SK-N-SH (cell line): ENCODE measurements at regions not wholly inside any gene's neighbourhood (a gene's known extent, or its start where the extent isn't known, plus 50 kb on each side); places are given as distances from the start of the nearest gene placed in this dataset.
A peak's percentile ranks its signal among the peaks of the same experiment; 100 is the strongest.

Source experiments
- CTCF ChIA-PET: fragments of 300-600, 350-600 bp; formaldehyde crosslinking; extraction: SDS; loops from one replicate; lab custom pipeline; 2021; lab: Yijun Ruan, JAX
- POLR2A ChIA-PET: fragments of 350-600 bp; sonication (Branson Sonifier 250); formaldehyde crosslinking; extraction: SDS; loops from one replicate; lab custom pipeline; 2020; ENCODE audit warnings: antibody characterized with exemption, inconsistent platforms; lab: Yijun Ruan, JAX
- DNase-seq: peaks from one replicate; pipeline ENCODE4 v3.0.0; 2012
- H2AFZ ChIP-seq: fragments of 200-600 bp; sonication (generic); 2 replicates; pipeline ENCODE4 v1.8.1; 2016; ENCODE audit warnings: antibody characterized with exemption, mild to moderate bottlenecking, low read depth
- H3F3A ChIP-seq: fragments of 200-600 bp; sonication (generic); replicated peaks from 2 replicates; pipeline ENCODE3; 2016; ENCODE audit warnings: antibody characterized with exemption, mild to moderate bottlenecking; ENCODE audit not compliant: insufficient read depth
- H3K27ac ChIP-seq, 2 experiments: fragments of 200-500 bp in 1 of 2; fragments of 200-600 bp in 1 of 2; sonication (Bioruptor generic) in 1 of 2; sonication (generic), shearing (Covaris generic) in 1 of 2; 2 replicates each; pipeline versions ENCODE4 v1.5.1 to v1.6.1; 2014 to 2016; ENCODE audit warnings: low read depth in 2 of 2, inconsistent platforms in 1 of 2, low read length in 1 of 2, mild to moderate bottlenecking in 1 of 2, mixed read lengths in 1 of 2
- H3K27me3 ChIP-seq: fragments of 200-600 bp; sonication (generic), shearing (Covaris generic); 2 replicates; pipeline ENCODE4 v1.6.1; 2016; ENCODE audit warnings: mixed run types; ENCODE audit not compliant: insufficient read depth
- H3K36me3 ChIP-seq, 2 experiments: fragments of 200-500 bp in 1 of 2; fragments of 200-600 bp in 1 of 2; sonication (Bioruptor generic) in 1 of 2; sonication (generic) in 1 of 2; replicated peaks in 1 of 2; 2 replicates each; pipeline versions ENCODE3 to v1.5.1; 2014 to 2016; ENCODE audit warnings: low read length in 1 of 2, mild to moderate bottlenecking in 1 of 2; ENCODE audit not compliant: insufficient read depth in 2 of 2, control insufficient read depth in 1 of 2
- H3K4me1 ChIP-seq, 2 experiments: fragments of 200-500 bp in 1 of 2; fragments of 200-600 bp in 1 of 2; sonication (Bioruptor generic) in 1 of 2; sonication (generic), shearing (Covaris generic) in 1 of 2; 2 replicates each; pipeline versions ENCODE4 v1.5.1 to v1.6.1; 2014 to 2016; ENCODE audit warnings: low read depth in 1 of 2, low read length in 1 of 2, mixed run types in 1 of 2; ENCODE audit not compliant: insufficient read depth in 2 of 2, control insufficient read depth in 1 of 2
- H3K4me2 ChIP-seq: fragments of 200-600 bp; sonication (generic), shearing (Covaris generic); 2 replicates; pipeline ENCODE4 v1.6.1; 2017; ENCODE audit warnings: mixed run types
- H3K4me3 ChIP-seq, 2 experiments: fragments of 200-500 bp in 1 of 2; fragments of 200-600 bp in 1 of 2; sonication (Bioruptor generic) in 1 of 2; sonication (generic), shearing (Covaris generic) in 1 of 2; 2 replicates each; pipeline versions ENCODE4 v1.5.1 to v1.8.1; 2014 to 2016; ENCODE audit warnings: low read depth in 2 of 2, inconsistent platforms in 1 of 2, low read length in 1 of 2, mild to moderate bottlenecking in 1 of 2, mixed read lengths in 1 of 2, moderate library complexity in 1 of 2
- H3K79me2 ChIP-seq: fragments of 200-600 bp; sonication (generic); 2 replicates; pipeline ENCODE4 v1.8.1; 2017; ENCODE audit warnings: mild to moderate bottlenecking; ENCODE audit not compliant: insufficient read depth
- H3K9ac ChIP-seq: fragments of 200-600 bp; sonication (generic); 2 replicates; pipeline ENCODE4 v1.6.1; 2017; ENCODE audit warnings: mixed run types
- H3K9me2 ChIP-seq: fragments of 200-600 bp; sonication (generic); 2 replicates; pipeline ENCODE4 v1.6.1; 2017; ENCODE audit warnings: mixed run types
- H3K9me3 ChIP-seq: fragments of 200-600 bp; sonication (generic); 2 replicates; pipeline ENCODE4 v1.6.1; 2017; ENCODE audit warnings: mixed run types, mild to moderate bottlenecking, moderate library complexity
- H4K20me1 ChIP-seq: fragments of 200-600 bp; sonication (generic); 2 replicates; pipeline ENCODE4 v1.6.1; 2017; ENCODE audit warnings: mild to moderate bottlenecking, mixed run types; ENCODE audit not compliant: insufficient read depth
- CTCF ChIP-seq: fragments of 200-600 bp; sonication (generic); IDR thresholded peaks from 2 replicates; pipeline ENCODE4 v1.6.1; 2017; ENCODE audit warnings: antibody characterized with exemption, mild to moderate bottlenecking, moderate library complexity
- ELF1 ChIP-seq: IDR thresholded peaks from 2 replicates; pipeline ENCODE4 v1.4.0; 2012
- EP300 ChIP-seq, 2 experiments: IDR thresholded peaks; 2 replicates each; pipeline versions ENCODE4 v1.4.0 to v1.6.1; 2012; ENCODE audit warnings: borderline replicate concordance in 1 of 2, low read depth in 1 of 2, low read length in 1 of 2
- FOSL2 ChIP-seq: IDR thresholded peaks from 2 replicates; pipeline ENCODE4 v1.4.0; 2012; ENCODE audit warnings: low read depth, mild to moderate bottlenecking, moderate library complexity, borderline replicate concordance
- GABPA ChIP-seq: IDR thresholded peaks from 2 replicates; pipeline ENCODE4 v1.4.0; 2012; ENCODE audit warnings: low read depth, mild to moderate bottlenecking
- GATA2 ChIP-seq: sonication (generic); formaldehyde crosslinking; IDR thresholded peaks from 2 replicates; pipeline ENCODE4 v1.5.0; 2020; ENCODE audit warnings: mild to moderate bottlenecking, missing genetic modification reagents
- MXI1 ChIP-seq: IDR thresholded peaks from 2 replicates; pipeline ENCODE4 v1.6.1; 2012; ENCODE audit warnings: mild to moderate bottlenecking, low read depth, low read length, improper control_type of control experiment
- NFIC ChIP-seq: IDR thresholded peaks from 2 replicates; pipeline ENCODE4 v1.4.0; 2012; ENCODE audit warnings: borderline replicate concordance
- NRF1 ChIP-seq: IDR thresholded peaks from 2 replicates; pipeline ENCODE4 v1.6.1; 2012; ENCODE audit warnings: low read depth, mild to moderate bottlenecking, low read length
- PBX3 ChIP-seq: IDR thresholded peaks from 2 replicates; pipeline ENCODE4; 2012
- POLR2AphosphoS5 ChIP-seq: IDR thresholded peaks from 2 replicates; pipeline ENCODE4 v1.6.1; 2012; ENCODE audit warnings: low read depth, low read length
- RCOR1 ChIP-seq: fragments of 150-350 bp; IDR thresholded peaks from 2 replicates; pipeline ENCODE4 v1.6.1; 2017; ENCODE audit warnings: antibody characterized with exemption, low read length
- REST ChIP-seq: IDR thresholded peaks from 2 replicates; pipeline ENCODE4 v1.6.1; 2012; ENCODE audit warnings: mild to moderate bottlenecking, low read depth, low read length, moderate library complexity
- RFX5 ChIP-seq: IDR thresholded peaks from 2 replicates; pipeline ENCODE4 v1.6.1; 2012; ENCODE audit warnings: mild to moderate bottlenecking, improper control_type of control experiment, low read length
- RXRA ChIP-seq: IDR thresholded peaks from 2 replicates; pipeline ENCODE4 v1.4.0; 2012; ENCODE audit warnings: low read depth, mild to moderate bottlenecking, borderline replicate concordance
- SMC3 ChIP-seq: IDR thresholded peaks from 2 replicates; pipeline ENCODE4 v1.6.1; 2012; ENCODE audit warnings: low read depth, low read length, improper control_type of control experiment
- TAF1 ChIP-seq: IDR thresholded peaks from 2 replicates; pipeline ENCODE4 v1.6.1; 2012; ENCODE audit warnings: low read depth, mild to moderate bottlenecking, low read length, moderate library complexity, borderline replicate concordance
- TCF12 ChIP-seq: IDR thresholded peaks from 2 replicates; pipeline ENCODE4 v1.4.0; 2012
- TEAD4 ChIP-seq: IDR thresholded peaks from 2 replicates; pipeline ENCODE4 v1.4.0; 2012; ENCODE audit warnings: mild to moderate bottlenecking, borderline replicate concordance; ENCODE audit not compliant: insufficient read depth
- USF1 ChIP-seq: IDR thresholded peaks from 2 replicates; pipeline ENCODE4 v1.4.0; 2012; ENCODE audit warnings: low read depth, borderline replicate concordance
- WGBS: methylation state at CpG from one replicate; pipeline ENCODE4 v1.1.6; 2017; ENCODE audit warnings: low lambda C conversion rate; 5-methylcytosine and 5-hydroxymethylcytosine counted together

GRCh38 chr1:72936151-72936740 is 653.9 kb upstream of the NEGR1 start (continued):
- TF ChIP-seq POLR2AphosphoS5, result no peak
- TF ChIP-seq REST, result no peak
- TF ChIP-seq CTCF, result no peak
- TF ChIP-seq RXRA, result no peak
- TF ChIP-seq FOSL2, result peak; percentile 35; the same call in 1 of the 2 replicates
- TF ChIP-seq TCF12, result peak; percentile 35; the same call in 1 of the 2 replicates
- no peak for TF ChIP-seq TAF1

- H3K4me1 ChIP-seq, result 0 out of 4 replicates have a peak, but pooled peaks cover 0 to 4% of the 10 kb centered on the region in 2 experiments
- WGBS, result 29% methylated on average over 2 of the region's 2 CpGs
- H3K9ac ChIP-seq, result no peak overlapping the region
- no peaks in the 10 kb centered on the region for H3K9me2 ChIP-seq
- DNase-seq, result no peak
- H3K4me3 ChIP-seq, result no peak overlapping the region
- H3K36me3 ChIP-seq, result no peaks in the 10 kb centered on the region
- CTCF ChIA-PET, result no interaction called here
- POLR2A ChIA-PET, result no interaction called here
- H4K20me1 ChIP-seq, result no peaks in the 10 kb centered on the region
- H3K9me3 ChIP-seq, result no peaks in the 10 kb centered on the region
- no peak overlapping the region for H3K27ac ChIP-seq
- H3F3A ChIP-seq, result no peaks in the 10 kb centered on the region
- no peak overlapping the region for H2AFZ ChIP-seq
- H3K79me2 ChIP-seq, result no peaks in the 10 kb centered on the region
- no peaks in the 10 kb centered on the region for H3K27me3 ChIP-seq
- no peak overlapping the region for H3K4me2 ChIP-seq
- TF ChIP-seq RXRA (no peak), NRF1 (no peak), CTCF (no peak), TAF1 (no peak), USF1 (no peak), ELF1 (no peak), GABPA (no peak), MXI1 (no peak), PBX3 (no peak), RCOR1 (no peak), GATA2 (CRISPR knock-in tag) (no peak), EP300 (IDR thresholded peaks at IDR 0.05; ENCODE audit: borderline replicate concordance in 1 of 2, low read depth in 1 of 2, low read length in 1 of 2) (no peak), RFX5 (no peak), NFIC (no peak), SMC3 (no peak), TEAD4 (no peak), FOSL2 (no peak)
Observed at GRCh38 chr1:72932025-72932424, 649.7 kb upstream of the NEGR1 start.
